ENCODE measurements at regions not wholly inside any gene's neighbourhood (a gene's known extent, or its start where the extent isn't known, plus 50 kb on each side); places are given as distances from the start of the nearest gene placed in this dataset.

DNA sequence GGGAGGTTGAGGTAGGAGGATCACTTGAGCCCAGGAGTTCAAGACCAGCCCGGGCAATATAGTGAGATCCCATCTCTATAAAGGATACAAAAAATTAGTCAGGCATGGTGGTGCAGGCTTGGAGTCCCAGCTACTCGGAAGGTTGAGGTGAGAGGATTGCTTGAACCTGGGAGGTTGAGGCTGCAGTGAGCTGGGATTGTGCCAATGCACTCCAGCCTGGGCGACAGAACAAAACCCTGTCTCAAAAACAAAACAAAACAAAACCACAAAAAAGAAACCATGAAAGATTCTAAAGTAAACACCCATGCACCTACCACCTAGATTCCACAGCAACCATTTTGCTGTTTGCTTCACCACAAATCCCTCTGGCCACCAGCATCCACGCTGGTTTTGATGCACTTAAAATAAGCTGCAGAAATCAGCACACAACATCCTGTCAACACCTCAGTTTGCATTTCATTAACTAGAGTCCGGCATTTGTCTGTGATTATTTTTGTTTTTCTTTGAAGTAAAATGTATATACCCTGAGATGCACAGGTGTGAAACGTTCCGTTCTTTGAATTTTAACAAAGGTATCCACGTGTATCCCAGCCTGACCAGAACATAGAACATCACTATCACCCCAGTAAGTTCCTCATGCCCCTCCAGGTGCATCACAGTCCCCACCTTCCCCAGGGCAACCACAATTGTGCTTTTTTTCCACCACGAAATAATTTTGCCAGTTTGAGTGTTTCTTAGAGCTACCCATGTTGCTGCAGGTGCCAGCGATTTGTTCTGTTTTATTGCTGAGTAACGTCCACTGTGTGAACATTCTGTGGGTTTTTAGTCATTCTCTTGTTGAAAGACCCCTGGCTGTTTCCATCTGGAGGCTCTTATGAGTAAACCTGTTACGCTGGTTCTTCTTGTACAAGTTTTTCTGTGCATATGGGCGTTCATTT lies 191.5 kb downstream of the SEC14L1 start:
- Histone ChIP-seq H3K27me3 (ENCODE audit: control insufficient read depth, insufficient read depth, low read length) (no peaks in the 10 kb centered on the region), H3K36me3 (ENCODE audit: control insufficient read depth, insufficient read depth, low read length) (peaks cover 2% of the 10 kb centered on the region), H3K9ac (ENCODE audit: insufficient read depth, low read length) (no peak overlapping the region), H3K79me2 (ENCODE audit: control insufficient read depth, insufficient read depth, low read length) (peaks cover 88% of the 10 kb centered on the region), H2AFZ (ENCODE audit: low read length) (no peak overlapping the region), H3K4me2 (ENCODE audit: extremely low read depth, insufficient read depth, low read length) (no peak overlapping the region), H3K4me1 (ENCODE audit: control insufficient read depth, extremely low read depth, insufficient read depth, low read length) (peaks cover 7% of the 10 kb centered on the region), H3K9me3 (ENCODE audit: control insufficient read depth, insufficient read depth, low read depth, low read length) (no peaks in the 10 kb centered on the region), H3K27ac (ENCODE audit: insufficient read depth, low read length) (peak overlapping the region; percentile 67), H4K20me1 (ENCODE audit: control insufficient read depth, extremely low read depth, insufficient read depth, low read length) (no peaks in the 10 kb centered on the region), H3K4me3 (replicated peaks in 1 of 4; ENCODE audit: control extremely low read depth in 1 of 4, insufficient read depth in 1 of 4, low read depth in 3 of 4, low read length in 4 of 4) (no peak overlapping the region)
- peak in 1 of 2 donors; percentile 26 for DNase-seq (ENCODE audit: low read depth in 2 of 2)
- TF ChIP-seq, protein P1, sequence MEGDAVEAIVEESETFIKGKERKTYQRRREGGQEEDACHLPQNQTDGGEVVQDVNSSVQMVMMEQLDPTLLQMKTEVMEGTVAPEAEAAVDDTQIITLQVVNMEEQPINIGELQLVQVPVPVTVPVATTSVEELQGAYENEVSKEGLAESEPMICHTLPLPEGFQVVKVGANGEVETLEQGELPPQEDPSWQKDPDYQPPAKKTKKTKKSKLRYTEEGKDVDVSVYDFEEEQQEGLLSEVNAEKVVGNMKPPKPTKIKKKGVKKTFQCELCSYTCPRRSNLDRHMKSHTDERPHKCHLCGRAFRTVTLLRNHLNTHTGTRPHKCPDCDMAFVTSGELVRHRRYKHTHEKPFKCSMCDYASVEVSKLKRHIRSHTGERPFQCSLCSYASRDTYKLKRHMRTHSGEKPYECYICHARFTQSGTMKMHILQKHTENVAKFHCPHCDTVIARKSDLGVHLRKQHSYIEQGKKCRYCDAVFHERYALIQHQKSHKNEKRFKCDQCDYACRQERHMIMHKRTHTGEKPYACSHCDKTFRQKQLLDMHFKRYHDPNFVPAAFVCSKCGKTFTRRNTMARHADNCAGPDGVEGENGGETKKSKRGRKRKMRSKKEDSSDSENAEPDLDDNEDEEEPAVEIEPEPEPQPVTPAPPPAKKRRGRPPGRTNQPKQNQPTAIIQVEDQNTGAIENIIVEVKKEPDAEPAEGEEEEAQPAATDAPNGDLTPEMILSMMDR (conservative IDR thresholded peaks at IDR 0.05 in 1 of 2, IDR thresholded peaks at IDR 0.05 in 1 of 2; ENCODE audit: low read depth in 1 of 2, low read length in 2 of 2): no peak
- TF ChIP-seq EZH2 (IDR thresholded peaks at IDR 0.05; ENCODE audit: low read length, missing control alignments): no peak

DNA sequence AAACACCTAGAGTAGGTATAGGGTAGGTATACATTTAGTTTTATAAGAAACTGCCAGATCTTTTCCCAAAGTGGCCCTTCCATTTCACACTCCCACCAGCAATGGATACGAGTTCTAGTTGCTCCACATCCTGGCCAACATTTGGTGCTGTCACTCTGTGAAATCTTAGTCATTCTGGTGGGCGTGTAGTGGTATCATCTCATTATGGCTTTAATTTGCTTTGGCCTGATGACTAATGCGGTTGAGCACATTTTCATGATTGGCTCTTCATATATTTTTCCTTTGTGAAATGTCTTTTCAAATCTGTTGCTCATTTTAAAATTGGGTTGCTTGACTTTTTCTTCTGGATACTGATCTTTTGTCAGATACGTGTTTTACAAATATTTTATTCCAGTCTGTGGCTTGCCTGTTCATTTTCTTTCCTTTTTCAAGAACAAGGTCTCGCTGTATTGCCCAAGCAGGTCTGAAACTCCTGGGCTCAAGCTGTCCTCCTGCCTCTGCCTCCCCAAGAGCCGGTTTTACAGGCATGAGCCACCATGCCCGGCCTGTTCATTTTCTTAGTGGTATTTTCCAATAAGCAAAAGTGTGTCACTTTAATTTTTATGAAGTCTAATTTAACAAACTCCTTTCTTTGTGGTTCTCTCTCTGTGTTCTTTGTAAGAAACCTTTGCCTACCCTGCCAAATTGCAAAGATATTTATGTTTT lies 192.4 kb downstream of the SEC14L1 start:
- no peak overlapping the region for H3K4me3 ChIP-seq (replicated peaks in 1 of 4; ENCODE audit: control extremely low read depth in 1 of 4, insufficient read depth in 1 of 4, low read depth in 3 of 4, low read length in 4 of 4)
- peak overlapping the region; percentile 41 for H3K4me2 ChIP-seq (ENCODE audit: extremely low read depth, insufficient read depth, low read length)

GRCh38 chr17:77337150-77337549 lies 196.4 kb downstream of the SEC14L1 start:
- Histone ChIP-seq H3K4me2 (ENCODE audit: extremely low read depth, insufficient read depth, low read length) (no peak overlapping the region), H3K4me1 (ENCODE audit: control insufficient read depth, extremely low read depth, insufficient read depth, low read length) (peaks cover 4% of the 10 kb centered on the region), H3K9me3 (ENCODE audit: control insufficient read depth, insufficient read depth, low read depth, low read length) (no peaks in the 10 kb centered on the region), H3K27me3 (ENCODE audit: control insufficient read depth, insufficient read depth, low read length) (no peaks in the 10 kb centered on the region), H3K79me2 (ENCODE audit: control insufficient read depth, insufficient read depth, low read length) (peaks cover 75% of the 10 kb centered on the region), H4K20me1 (ENCODE audit: control insufficient read depth, extremely low read depth, insufficient read depth, low read length) (no peaks in the 10 kb centered on the region), H3K9ac (ENCODE audit: insufficient read depth, low read length) (no peak overlapping the region), H3K36me3 (ENCODE audit: control insufficient read depth, insufficient read depth, low read length) (no peaks in the 10 kb centered on the region), H3K27ac (ENCODE audit: insufficient read depth, low read length) (no peak overlapping the region), H3K4me3 (replicated peaks in 1 of 4; ENCODE audit: control extremely low read depth in 1 of 4, insufficient read depth in 1 of 4, low read depth in 3 of 4, low read length in 4 of 4) (no peak overlapping the region), H2AFZ (ENCODE audit: low read length) (no peak overlapping the region)
- DNase-seq (ENCODE audit: low read depth in 2 of 2): no peak
- TF ChIP-seq EZH2 (IDR thresholded peaks at IDR 0.05; ENCODE audit: low read length, missing control alignments): no peak
- TF ChIP-seq, protein P1 (conservative IDR thresholded peaks at IDR 0.05 in 1 of 2, IDR thresholded peaks at IDR 0.05 in 1 of 2; ENCODE audit: low read depth in 1 of 2, low read length in 2 of 2): no peak

More for the DNA sequence above, 192.4 kb downstream of the SEC14L1 start:
- no peak overlapping the region for H3K9ac ChIP-seq (ENCODE audit: insufficient read depth, low read length)
- H3K36me3 ChIP-seq (ENCODE audit: control insufficient read depth, insufficient read depth, low read length): no peaks in the 10 kb centered on the region
- no peaks in the 10 kb centered on the region for H4K20me1 ChIP-seq (ENCODE audit: control insufficient read depth, extremely low read depth, insufficient read depth, low read length)
- H3K79me2 ChIP-seq (ENCODE audit: control insufficient read depth, insufficient read depth, low read length): peaks cover 86% of the 10 kb centered on the region
- H2AFZ ChIP-seq (ENCODE audit: low read length): no peak overlapping the region
- DNase-seq (ENCODE audit: low read depth in 2 of 2): peak; percentile 86 to 95
- peaks cover 7% of the 10 kb centered on the region for H3K4me1 ChIP-seq (ENCODE audit: control insufficient read depth, extremely low read depth, insufficient read depth, low read length)
- H3K9me3 ChIP-seq (ENCODE audit: control insufficient read depth, insufficient read depth, low read depth, low read length): no peaks in the 10 kb centered on the region
- H3K27ac ChIP-seq (ENCODE audit: insufficient read depth, low read length): peak overlapping the region; percentile 46
- no peak for TF ChIP-seq EZH2 (IDR thresholded peaks at IDR 0.05; ENCODE audit: low read length, missing control alignments)
- TF ChIP-seq, protein P1 (conservative IDR thresholded peaks at IDR 0.05 in 1 of 2, IDR thresholded peaks at IDR 0.05 in 1 of 2; ENCODE audit: low read depth in 1 of 2, low read length in 2 of 2): no peak
- no peaks in the 10 kb centered on the region for H3K27me3 ChIP-seq (ENCODE audit: control insufficient read depth, insufficient read depth, low read length)
